ENCODE measurements at regions not wholly inside any gene's neighbourhood (a gene's known extent, or its start where the extent isn't known, plus 50 kb on each side); places are given as distances from the start of the nearest gene placed in this dataset.

DNA sequence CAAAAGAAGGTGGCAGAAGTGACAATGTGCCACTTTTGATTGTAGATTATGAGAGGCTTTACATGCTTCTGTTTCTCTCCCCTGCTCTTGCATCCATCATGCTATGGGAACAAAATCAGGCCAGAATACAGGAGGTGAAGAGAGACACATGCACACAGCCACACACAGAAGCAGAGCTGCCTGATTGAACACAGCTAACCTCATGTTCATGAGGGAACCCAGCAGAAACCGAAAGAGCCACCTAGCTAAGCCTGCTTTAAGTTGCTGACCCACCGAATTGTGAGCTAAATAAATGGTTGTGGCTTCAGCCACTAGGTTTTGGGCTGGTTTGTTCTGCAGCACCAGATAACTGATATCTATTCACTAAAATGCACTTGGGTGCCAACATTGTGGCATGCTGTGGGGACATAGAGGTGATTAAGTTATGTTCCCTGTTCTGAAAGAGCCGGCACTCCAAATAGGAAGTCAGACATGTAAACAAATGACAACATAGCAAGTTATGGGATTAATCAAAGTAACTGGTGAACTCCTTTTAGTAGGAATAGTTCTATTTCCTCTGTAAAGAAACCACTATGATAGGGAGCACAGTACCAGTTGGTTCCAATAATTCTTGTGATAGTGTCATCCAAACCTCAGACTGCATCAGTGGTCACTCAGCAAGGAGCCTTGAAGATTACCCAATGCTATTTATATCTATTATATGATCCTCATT lies 93.6 kb upstream of the TNC start:
- ATAC-seq, result no peak

DNA sequence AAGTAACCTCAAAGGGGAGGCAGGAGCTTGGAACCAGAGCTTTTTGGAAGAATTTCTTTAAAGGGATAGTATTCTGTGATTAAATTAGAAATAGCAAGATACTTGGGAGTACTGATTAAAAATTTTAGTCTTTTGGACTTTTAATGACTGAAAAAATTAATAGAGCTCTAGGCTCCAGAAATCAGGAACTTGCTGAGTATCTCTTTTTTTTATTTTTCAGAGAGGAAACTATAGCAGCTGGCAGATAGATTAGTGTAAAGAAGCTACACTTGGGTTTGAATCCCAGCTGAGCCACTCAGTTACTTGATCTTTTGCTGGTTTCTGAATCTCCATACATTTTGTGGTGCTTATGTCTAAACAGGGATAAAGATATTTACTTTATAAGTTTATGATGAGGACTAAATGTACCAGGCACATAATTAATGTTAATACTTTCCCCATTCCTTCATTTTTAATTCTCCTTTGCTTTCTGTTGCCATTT lies 94.2 kb upstream of the TNC start:
- Histone ChIP-seq H2AFZ (ENCODE audit: low read length) (no peak overlapping the region), H4K20me1 (ENCODE audit: insufficient read depth, low read length) (no peaks in the 10 kb centered on the region), H3K79me2 (ENCODE audit: insufficient read depth, low read length) (no peaks in the 10 kb centered on the region), H3K9me3 (ENCODE audit: low read length) (no peaks in the 10 kb centered on the region), H3K36me3 (replicated peaks in 1 of 2; ENCODE audit: control insufficient read depth in 1 of 2, insufficient read depth in 2 of 2, low read length in 2 of 2) (no peaks in the 10 kb centered on the region), H3K9ac (ENCODE audit: insufficient read depth, low read depth, low read length) (no peak overlapping the region), H3K4me3 (replicated peaks in 1 of 3; ENCODE audit: insufficient read depth in 1 of 3, low read depth in 2 of 3, low read length in 3 of 3) (no peak overlapping the region), H3K27me3 (ENCODE audit: control insufficient read depth in 1 of 2, insufficient read depth in 2 of 2, low read length in 2 of 2) (no peaks in the 10 kb centered on the region), H3K4me2 (ENCODE audit: low read depth, low read length) (no peak overlapping the region), H3K4me1 (ENCODE audit: insufficient read depth, low read length) (no peaks in the 10 kb centered on the region), H3K27ac (ENCODE audit: extremely low read length, insufficient read depth, low read length) (no peak overlapping the region)
- FAIRE-seq (no peak), DNase-seq (ENCODE audit: low spot score) (no peak), ATAC-seq (no peak)
- in situ Hi-C loops (cut with HindIII; ENCODE audit: extremely low pct_ligation_motif_present, low pct_unique_long_range_greater_than_20kb) (no loop called here), intact Hi-C loops (cut with micrococcal nuclease; ENCODE audit: unreplicated experiment) (no loop called here)
- BruUV-seq (replicated peaks), result no TSS peak
- ChIA-PET CTCF (ENCODE audit: low intra/inter-chr PET ratio, low total read pairs) (no interaction called here), POLR2A (no interaction called here)
- no peak for TF ChIP-seq JDP2 (CRISPR knock-in tag; IDR thresholded peaks at IDR 0.05; ENCODE audit: borderline replicate concordance)
- no peak for TF ChIP-seq SOX13 (IDR thresholded peaks at IDR 0.05)
- TF ChIP-seq SOX13 (CRISPR knock-in tag; conservative IDR thresholded peaks at IDR 0.05 in 1 of 2, IDR thresholded peaks at IDR 0.05 in 1 of 2), result no peak
- TF ChIP-seq SAP130 (CRISPR knock-in tag; IDR thresholded peaks at IDR 0.05; ENCODE audit: low read depth), result no peak
- TF ChIP-seq, protein P1, sequence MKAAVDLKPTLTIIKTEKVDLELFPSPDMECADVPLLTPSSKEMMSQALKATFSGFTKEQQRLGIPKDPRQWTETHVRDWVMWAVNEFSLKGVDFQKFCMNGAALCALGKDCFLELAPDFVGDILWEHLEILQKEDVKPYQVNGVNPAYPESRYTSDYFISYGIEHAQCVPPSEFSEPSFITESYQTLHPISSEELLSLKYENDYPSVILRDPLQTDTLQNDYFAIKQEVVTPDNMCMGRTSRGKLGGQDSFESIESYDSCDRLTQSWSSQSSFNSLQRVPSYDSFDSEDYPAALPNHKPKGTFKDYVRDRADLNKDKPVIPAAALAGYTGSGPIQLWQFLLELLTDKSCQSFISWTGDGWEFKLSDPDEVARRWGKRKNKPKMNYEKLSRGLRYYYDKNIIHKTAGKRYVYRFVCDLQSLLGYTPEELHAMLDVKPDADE (CRISPR knock-in tag; IDR thresholded peaks at IDR 0.05), result no peak
- no peak for TF ChIP-seq NCOA2 (CRISPR knock-in tag; IDR thresholded peaks at IDR 0.05)
- no peak for TF ChIP-seq ZNF343 (CRISPR knock-in tag; IDR thresholded peaks at IDR 0.05)

More for the DNA sequence above, 93.6 kb upstream of the TNC start:
- intact Hi-C loops (cut with micrococcal nuclease; ENCODE audit: unreplicated experiment) (no loop called here), in situ Hi-C loops (cut with HindIII; ENCODE audit: extremely low pct_ligation_motif_present, low pct_unique_long_range_greater_than_20kb) (no loop called here)
- ChIA-PET POLR2A (no interaction called here), CTCF (ENCODE audit: low intra/inter-chr PET ratio, low total read pairs) (no interaction called here)
- FAIRE-seq, result no peak
- 0 out of 5 replicates have a peak, but pooled peaks cover 0 to 3% of the 10 kb centered on the region in 2 experiments for H3K27me3 ChIP-seq (ENCODE audit: control insufficient read depth in 1 of 2, insufficient read depth in 2 of 2, low read length in 2 of 2)
- H3K9me3 ChIP-seq (ENCODE audit: low read length), result no peaks in the 10 kb centered on the region
- WGBS (ENCODE audit: low lambda C conversion rate), result 0% methylated on average over 3 of the region's 3 CpGs
- H3K36me3 ChIP-seq (replicated peaks in 1 of 2; ENCODE audit: control insufficient read depth in 1 of 2, insufficient read depth in 2 of 2, low read length in 2 of 2), result no peaks in the 10 kb centered on the region
- no peak overlapping the region for H2AFZ ChIP-seq (ENCODE audit: low read length)
- H3K79me2 ChIP-seq (ENCODE audit: insufficient read depth, low read length), result no peaks in the 10 kb centered on the region
- no peak for DNase-seq (ENCODE audit: low spot score)
- TF ChIP-seq TCF7 (IDR thresholded peaks at IDR 0.05; ENCODE audit: low read depth), result no peak
- no peak for TF ChIP-seq ZNF883 (CRISPR knock-in tag; IDR thresholded peaks at IDR 0.05; ENCODE audit: not compliant biosample characterization)
- no peak for TF ChIP-seq NCOR1 (IDR thresholded peaks at IDR 0.05; ENCODE audit: borderline replicate concordance, low read length)
- TF ChIP-seq NFATC3 (CRISPR knock-in tag; IDR thresholded peaks at IDR 0.05), result no peak
- no peak for TF ChIP-seq ZNF451 (CRISPR knock-in tag; IDR thresholded peaks at IDR 0.05)
- TF ChIP-seq ZFY (CRISPR knock-in tag; IDR thresholded peaks at IDR 0.05), result no peak
- TF ChIP-seq ZMYM4 (CRISPR knock-in tag; IDR thresholded peaks at IDR 0.05), result no peak
- TF ChIP-seq ZFP1 (CRISPR knock-in tag; IDR thresholded peaks at IDR 0.05), result no peak
- H3K4me3 ChIP-seq (replicated peaks in 1 of 3; ENCODE audit: insufficient read depth in 1 of 3, low read depth in 2 of 3, low read length in 3 of 3), result no peak overlapping the region
- BruUV-seq (replicated peaks), result no TSS peak
- no peaks in the 10 kb centered on the region for H3K4me1 ChIP-seq (ENCODE audit: insufficient read depth, low read length)
- H3K4me2 ChIP-seq (ENCODE audit: low read depth, low read length), result no peak overlapping the region
- no peak overlapping the region for H3K27ac ChIP-seq (ENCODE audit: extremely low read length, insufficient read depth, low read length)
- H3K9ac ChIP-seq (ENCODE audit: insufficient read depth, low read depth, low read length), result no peak overlapping the region
- no peaks in the 10 kb centered on the region for H4K20me1 ChIP-seq (ENCODE audit: insufficient read depth, low read length)
